ENCODE measurements at regions not wholly inside any gene's neighbourhood (a gene's known extent, or its start where the extent isn't known, plus 50 kb on each side); places are given as distances from the start of the nearest gene placed in this dataset.

GRCh38 chr4:62410371-62411003 lies 1210.4 kb downstream of the ADGRL3 start:
- intact Hi-C loops (cut with micrococcal nuclease; ENCODE audit: unreplicated experiment) (no loop called here), in situ Hi-C loops (cut with MboI) (no loop called here)
- Histone ChIP-seq H3K27ac (ENCODE audit: control insufficient read depth, insufficient read depth) (no peak overlapping the region), H2AFZ (ENCODE audit: control insufficient read depth, low read depth, low read length) (no peak overlapping the region), H3K27me3 (replicated peaks in 1 of 2; ENCODE audit: control insufficient read depth in 2 of 2, insufficient read depth in 2 of 2, low read length in 1 of 2) (no peaks in the 10 kb centered on the region), H4K20me1 (ENCODE audit: control insufficient read depth, insufficient read depth) (no peaks in the 10 kb centered on the region), H3K9ac (ENCODE audit: control insufficient read depth, insufficient read depth, low read length) (no peak overlapping the region), H3K79me2 (ENCODE audit: control insufficient read depth, insufficient read depth, low read length) (no peaks in the 10 kb centered on the region), H3K36me3 (ENCODE audit: control insufficient read depth in 2 of 2, insufficient read depth in 2 of 2, low read length in 1 of 2) (no peaks in the 10 kb centered on the region), H3K9me3 (replicated peaks; ENCODE audit: control insufficient read depth, insufficient read depth, low read length) (no peaks in the 10 kb centered on the region), H3K4me3 (no peak overlapping the region), H3K4me2 (ENCODE audit: control insufficient read depth, insufficient read depth) (no peak overlapping the region), H3K4me1 (ENCODE audit: control insufficient read depth, insufficient read depth, low read length) (no peaks in the 10 kb centered on the region)
- ATAC-seq (peak; percentile 66), FAIRE-seq (no peak), DNase-seq (ENCODE audit: low read depth, low spot score) (no peak)
- RAD21 ChIA-PET (ENCODE audit: unreplicated experiment) = interaction anchor here (0.7 kb wide), 1 partner anchor 118 kb away, joined by 3 read pairs; no protein-coding TSS in a partner anchor
- CTCF ChIA-PET = interaction anchor here (0.7 to 1.2 kb wide), 4 partner anchors 9 to 18 kb away, joined by 3 to 4 read pairs (median 4); no protein-coding TSS in a partner anchor
- TF ChIP-seq E2F4 (IDR thresholded peaks at IDR 0.05; ENCODE audit: low read depth, low read length) (no peak), SMARCA5 (IDR thresholded peaks at IDR 0.05) (no peak), RUNX3 (IDR thresholded peaks at IDR 0.05; ENCODE audit: low read length) (peak; percentile 34; the same call in 1 of the 2 replicates), ZNF207 (IDR thresholded peaks at IDR 0.05; ENCODE audit: borderline replicate concordance) (no peak), RAD51 (IDR thresholded peaks at IDR 0.05) (no peak)
- 0% methylated on average over 3 of the region's 3 CpGs for WGBS (ENCODE audit: insufficient coverage, insufficient replicate concordance, low lambda C conversion rate, missing lambda C conversion rate)
- SMC1A ChIA-PET (ENCODE audit: uncharacterized antibody, unreplicated experiment) = interaction anchor here (0.7 to 1.6 kb wide), 5 partner anchors 12 to 66 kb away, joined by 3 to 6 read pairs (median 5); no protein-coding TSS in a partner anchor
- POLR2A ChIA-PET = interaction anchor here (1.4 kb wide), 1 partner anchor 20 kb away, joined by 3 read pairs; no protein-coding TSS in a partner anchor
- BruUV-seq (replicated peaks) = no TSS peak

DNA sequence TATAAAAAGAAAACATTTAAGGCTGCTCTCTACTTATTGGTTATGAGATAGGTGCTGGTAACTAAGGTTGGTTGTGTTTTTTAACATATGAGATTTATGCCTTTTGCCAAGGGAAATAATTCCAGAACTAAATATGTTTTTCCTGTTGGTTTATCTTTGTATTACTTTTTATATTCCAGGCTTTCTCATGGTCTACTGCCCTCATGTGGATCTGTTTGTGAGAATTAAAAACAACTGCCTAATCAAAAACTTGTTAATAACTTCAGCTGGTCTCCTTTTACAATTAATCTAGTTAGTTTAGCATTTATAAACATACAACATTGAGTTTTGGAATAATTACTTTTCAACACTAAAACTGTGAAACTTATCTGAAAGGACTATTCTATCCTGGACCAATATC lies 1208.3 kb downstream of the ADGRL3 start:
- Histone ChIP-seq H3K9ac (ENCODE audit: control insufficient read depth, insufficient read depth, low read length) (no peak overlapping the region), H2AFZ (ENCODE audit: control insufficient read depth, low read depth, low read length) (no peak overlapping the region), H3K9me3 (replicated peaks; ENCODE audit: control insufficient read depth, insufficient read depth, low read length) (no peaks in the 10 kb centered on the region), H3K4me1 (ENCODE audit: control insufficient read depth, insufficient read depth, low read length) (no peaks in the 10 kb centered on the region), H3K4me2 (ENCODE audit: control insufficient read depth, insufficient read depth) (no peak overlapping the region), H3K79me2 (ENCODE audit: control insufficient read depth, insufficient read depth, low read length) (no peaks in the 10 kb centered on the region), H3K27me3 (replicated peaks in 1 of 2; ENCODE audit: control insufficient read depth in 2 of 2, insufficient read depth in 2 of 2, low read length in 1 of 2) (no peaks in the 10 kb centered on the region), H3K27ac (ENCODE audit: control insufficient read depth, insufficient read depth) (no peak overlapping the region), H3K4me3 (no peak overlapping the region), H3K36me3 (ENCODE audit: control insufficient read depth in 2 of 2, insufficient read depth in 2 of 2, low read length in 1 of 2) (no peaks in the 10 kb centered on the region), H4K20me1 (ENCODE audit: control insufficient read depth, insufficient read depth) (no peaks in the 10 kb centered on the region)
- in situ Hi-C loops (cut with MboI) (no loop called here), intact Hi-C loops (cut with micrococcal nuclease; ENCODE audit: unreplicated experiment) (no loop called here)
- SMC1A ChIA-PET (ENCODE audit: uncharacterized antibody, unreplicated experiment) = interaction anchor here (1.0 kb wide), 1 partner anchor 11 kb away, joined by 3 read pairs; no protein-coding TSS in a partner anchor
- FAIRE-seq (no peak), DNase-seq (ENCODE audit: low read depth, low spot score) (no peak), ATAC-seq (no peak)
- POLR2A ChIA-PET = no interaction called here
- no TSS peak for BruUV-seq (replicated peaks)
- RAD21 ChIA-PET (ENCODE audit: unreplicated experiment) = no interaction called here
- CTCF ChIA-PET = interaction anchor here (0.6 to 0.9 kb wide), 2 partner anchors 14 to 72 kb away, joined by 3 to 4 read pairs; no protein-coding TSS in a partner anchor
- no peak for TF ChIP-seq STAT1 (conservative IDR thresholded peaks at IDR 0.05)
- TF ChIP-seq E2F8 (IDR thresholded peaks at IDR 0.05; ENCODE audit: low read depth, partially characterized antibody) = no peak

Data from GM12878 (cell line).